ENCODE measurements at regions not wholly inside any gene's neighbourhood (a gene's known extent, or its start where the extent isn't known, plus 50 kb on each side); places are given as distances from the start of the nearest gene placed in this dataset.
"Not testable (repeated sequence)": the region's sequence is repeated elsewhere in the genome, so short reads cannot be mapped to it uniquely, and the experiment has no call there.

- Histone ChIP-seq H3K36me3 (ENCODE audit: control insufficient read depth in 2 of 2, insufficient read depth in 2 of 2, low read length in 1 of 2) (no peaks in the 10 kb centered on the region), H3K27me3 (replicated peaks in 1 of 2; ENCODE audit: control insufficient read depth in 2 of 2, insufficient read depth in 2 of 2, low read length in 1 of 2) (no peaks in the 10 kb centered on the region), H3K9me3 (replicated peaks; ENCODE audit: control insufficient read depth, insufficient read depth, low read length) (no peaks in the 10 kb centered on the region), H2AFZ (ENCODE audit: control insufficient read depth, low read depth, low read length) (no peak overlapping the region), H3K4me1 (ENCODE audit: control insufficient read depth, insufficient read depth, low read length) (no peaks in the 10 kb centered on the region), H4K20me1 (ENCODE audit: control insufficient read depth, insufficient read depth) (no peaks in the 10 kb centered on the region), H3K79me2 (ENCODE audit: control insufficient read depth, insufficient read depth, low read length) (no peaks in the 10 kb centered on the region), H3K4me3 (no peak overlapping the region), H3K4me2 (ENCODE audit: control insufficient read depth, insufficient read depth) (no peak overlapping the region), H3K9ac (ENCODE audit: control insufficient read depth, insufficient read depth, low read length) (no peak overlapping the region), H3K27ac (ENCODE audit: control insufficient read depth, insufficient read depth) (no peak overlapping the region)
- RAD21 ChIA-PET (ENCODE audit: unreplicated experiment), result no interaction called here
- WGBS (ENCODE audit: insufficient coverage, insufficient replicate concordance, low lambda C conversion rate, missing lambda C conversion rate), result 40% methylated on average over 7 of the region's 7 CpGs
- POLR2A ChIA-PET, result no interaction called here
- no peak for DNase-seq (ENCODE audit: low read depth, low spot score)
- FAIRE-seq, result no peak
- TF ChIP-seq FOXK2 (IDR thresholded peaks at IDR 0.05), result no peak
- no peak for TF ChIP-seq PKNOX1 (IDR thresholded peaks at IDR 0.05)
- no peak for TF ChIP-seq CBX5 (IDR thresholded peaks at IDR 0.05; ENCODE audit: low read depth)
- TF ChIP-seq E2F8 (IDR thresholded peaks at IDR 0.05; ENCODE audit: low read depth, partially characterized antibody), result no peak
- TF ChIP-seq RELA (IDR thresholded peaks at IDR 0.05; ENCODE audit: borderline replicate concordance, partially characterized antibody), result no peak
- no peak for TF ChIP-seq ZNF622 (IDR thresholded peaks at IDR 0.05)
- TF ChIP-seq HCFC1 (IDR thresholded peaks at IDR 0.05; ENCODE audit: low read length), result no peak
- no peak for TF ChIP-seq ZZZ3 (IDR thresholded peaks at IDR 0.05; ENCODE audit: control insufficient read depth, insufficient read length, low read depth)
- no peak for TF ChIP-seq RAD21 (IDR thresholded peaks at IDR 0.05; ENCODE audit: insufficient read depth, low read depth, low read length)
- no peak for TF ChIP-seq ESRRA (IDR thresholded peaks at IDR 0.05; ENCODE audit: low read length)
- no peak for TF ChIP-seq TARDBP (IDR thresholded peaks at IDR 0.05; ENCODE audit: borderline replicate concordance)
- no peak for TF ChIP-seq SRF (IDR thresholded peaks at IDR 0.05; ENCODE audit: low read depth in 2 of 2, low read length in 2 of 2)
- BruUV-seq (replicated peaks), result no TSS peak
- in situ Hi-C loops (cut with MboI), result no loop called here
- no peak for ATAC-seq
- intact Hi-C loops (cut with micrococcal nuclease; ENCODE audit: unreplicated experiment), result no loop called here
- SMC1A ChIA-PET (ENCODE audit: uncharacterized antibody, unreplicated experiment), result no interaction called here
- CTCF ChIA-PET, result no interaction called here
Observed at GRCh38 chr1:227411066-227411465, 92.8 kb upstream of the CDC42BPA start.

GRCh38 chr1:227406332-227406731, 88.0 kb upstream of the CDC42BPA start:
- BruUV-seq (replicated peaks); H3K4me1 ChIP-seq (ENCODE audit: control insufficient read depth, insufficient read depth, low read length); H3K4me3 ChIP-seq; ATAC-seq; H3K27ac ChIP-seq (ENCODE audit: control insufficient read depth, insufficient read depth); H3K27me3 ChIP-seq (replicated peaks in 1 of 2; ENCODE audit: control insufficient read depth in 2 of 2, insufficient read depth in 2 of 2, low read length in 1 of 2); H3K9me3 ChIP-seq (replicated peaks; ENCODE audit: control insufficient read depth, insufficient read depth, low read length); H2AFZ ChIP-seq (ENCODE audit: control insufficient read depth, low read depth, low read length); H3K36me3 ChIP-seq (ENCODE audit: control insufficient read depth in 2 of 2, insufficient read depth in 2 of 2, low read length in 1 of 2); H3K9ac ChIP-seq (ENCODE audit: control insufficient read depth, insufficient read depth, low read length); FAIRE-seq; RAD21 ChIA-PET (ENCODE audit: unreplicated experiment); DNase-seq (ENCODE audit: low read depth, low spot score); H4K20me1 ChIP-seq (ENCODE audit: control insufficient read depth, insufficient read depth); CTCF ChIA-PET; SMC1A ChIA-PET (ENCODE audit: uncharacterized antibody, unreplicated experiment); intact Hi-C loops (cut with micrococcal nuclease; ENCODE audit: unreplicated experiment); H3K79me2 ChIP-seq (ENCODE audit: control insufficient read depth, insufficient read depth, low read length); in situ Hi-C loops (cut with MboI); H3K4me2 ChIP-seq (ENCODE audit: control insufficient read depth, insufficient read depth): not testable (repeated sequence)
- POLR2A ChIA-PET, result interaction anchor here (0.6 kb wide), 1 partner anchor 27 kb away, joined by 3 read pairs; no protein-coding TSS in a partner anchor

Data from GM12878 (cell line).